HG02759 (cell line): ENCODE measurements at regions not wholly inside any gene's neighbourhood (a gene's known extent, or its start where the extent isn't known, plus 50 kb on each side); places are given as distances from the start of the nearest gene placed in this dataset.

Source experiments
- ATAC-seq: cut with Tn5 transposase; IDR thresholded peaks from one replicate; pipeline ENCODE4 v1.9.1; 2021; ENCODE audit warnings: mild to moderate bottlenecking, moderate library complexity; ENCODE audit not compliant: unreplicated experiment

GRCh38 chr16:86898386-86898785 is 320.0 kb downstream of the FOXL1 start:
- no peak for ATAC-seq

- no peak for ATAC-seq
Measured at GRCh38 chr16:86899151-86899550, 320.8 kb downstream of the FOXL1 start.

GRCh38 chr16:86899757-86900156 is 321.4 kb downstream of the FOXL1 start:
- no peak for ATAC-seq

- no peak for ATAC-seq
Measured at GRCh38 chr16:86901483-86901882, 323.1 kb downstream of the FOXL1 start.

GRCh38 chr16:86902656-86903001 is 324.3 kb downstream of the FOXL1 start:
- no peak for ATAC-seq

- ATAC-seq: no peak
Measured at GRCh38 chr16:86903068-86903467, 324.7 kb downstream of the FOXL1 start.

- no peak for ATAC-seq
Measured at GRCh38 chr16:86905302-86905701, 327.0 kb downstream of the FOXL1 start.

- ATAC-seq: no peak
Measured at GRCh38 chr16:86906623-86907022, 328.3 kb downstream of the FOXL1 start.

- ATAC-seq: no peak
Measured at GRCh38 chr16:86909359-86910160, 331.2 kb downstream of the FOXL1 start.

- no peak for ATAC-seq
Measured at GRCh38 chr16:86910161-86910769, 331.9 kb downstream of the FOXL1 start.

- no peak for ATAC-seq
Measured at GRCh38 chr16:86911437-86911958, 333.1 kb downstream of the FOXL1 start.

GRCh38 chr16:86913886-86914285 is 335.5 kb downstream of the FOXL1 start:
- no peak for ATAC-seq

- ATAC-seq: no peak
Measured at GRCh38 chr16:86914876-86915717, 336.7 kb downstream of the FOXL1 start.

GRCh38 chr16:86917471-86918365 is 339.4 kb downstream of the FOXL1 start:
- no peak for ATAC-seq

- no peak for ATAC-seq
Measured at GRCh38 chr16:86918637-86919036, 340.3 kb downstream of the FOXL1 start.

GRCh38 chr16:86919078-86919477 is 340.7 kb downstream of the FOXL1 start:
- no peak for ATAC-seq

GRCh38 chr16:86919578-86920305 is 341.4 kb downstream of the FOXL1 start:
- ATAC-seq: no peak

- ATAC-seq: no peak
Measured at GRCh38 chr16:86921289-86921688, 342.9 kb downstream of the FOXL1 start.

GRCh38 chr16:86922311-86922710 is 344.0 kb downstream of the FOXL1 start:
- no peak for ATAC-seq

GRCh38 chr16:86923656-86924055 is 345.3 kb downstream of the FOXL1 start:
- ATAC-seq: no peak
